Activated naive CD8-positive, alpha-beta T cell (primary cell): ENCODE measurements at regions not wholly inside any gene's neighbourhood (a gene's known extent, or its start where the extent isn't known, plus 50 kb on each side); places are given as distances from the start of the nearest gene placed in this dataset.
"Not testable (repeated sequence)": the region's sequence is repeated elsewhere in the genome, so short reads cannot be mapped to it uniquely, and the experiment has no call there.

Experiments used
- H3K27ac Mint-ChIP-seq: one replicate; pipeline ENCODE4 v1.8.0; 2021; ENCODE audit warnings: mixed read lengths
- H3K27me3 Mint-ChIP-seq: one replicate; pipeline ENCODE4 v1.8.0; 2021; ENCODE audit warnings: mixed read lengths
- H3K36me3 Mint-ChIP-seq: one replicate; pipeline ENCODE4 v1.8.0; 2021; ENCODE audit warnings: mixed read lengths
- H3K4me1 Mint-ChIP-seq: one replicate; pipeline ENCODE4 v1.8.0; 2021; ENCODE audit warnings: low read depth, mixed read lengths
- H3K4me3 Mint-ChIP-seq: one replicate; pipeline ENCODE4 v1.8.0; 2021; ENCODE audit warnings: mild to moderate bottlenecking, mixed read lengths
- H3K9me3 Mint-ChIP-seq: one replicate; pipeline ENCODE4 v1.8.0; 2021; ENCODE audit warnings: low read depth, mixed read lengths

DNA sequence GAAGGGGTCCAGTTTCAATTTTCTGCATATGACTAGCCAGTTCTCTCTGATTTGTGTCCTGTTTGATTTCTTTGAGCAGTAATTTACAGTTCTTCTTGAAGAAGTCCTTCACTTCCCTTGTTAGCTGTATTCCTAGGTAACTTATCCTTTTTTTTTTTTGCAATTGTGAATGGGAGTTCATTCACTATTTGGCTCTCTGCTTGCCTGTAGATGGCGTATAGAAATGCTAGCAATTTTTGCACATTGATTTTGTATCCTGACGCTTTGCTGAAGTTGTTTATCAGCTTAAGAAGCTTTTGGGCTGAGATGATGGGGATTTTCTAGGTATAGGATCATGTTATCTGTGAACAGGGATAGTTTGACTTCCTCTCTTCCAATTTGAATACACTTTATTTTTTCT, 77.6 kb upstream of the NID2 start:
- Mint-ChIP-seq H3K36me3 (no peaks in the 10 kb centered on the region), H3K4me3 (no peak overlapping the region), H3K9me3 (no peaks in the 10 kb centered on the region), H3K27ac (no peak overlapping the region), H3K4me1 (peaks cover 21% of the 10 kb centered on the region), H3K27me3 (no peaks in the 10 kb centered on the region)

DNA sequence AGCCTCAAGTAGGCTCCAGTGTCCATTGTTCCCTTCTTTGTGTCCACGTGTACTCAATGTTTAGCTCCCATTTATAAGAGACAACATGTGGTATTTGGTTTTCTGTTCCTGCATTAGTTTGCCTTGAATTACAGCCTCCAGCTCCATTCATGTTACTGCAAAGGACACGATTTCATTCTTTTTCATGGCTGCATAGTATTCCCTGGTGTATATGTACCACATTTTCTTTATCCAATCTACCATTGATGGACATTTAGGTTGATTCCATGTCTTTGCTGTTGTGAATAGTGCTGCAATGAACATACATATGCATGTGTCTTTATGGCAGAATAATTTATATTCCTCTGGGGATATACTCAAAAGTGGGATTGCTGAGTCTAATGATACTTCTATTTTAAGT, 75.2 kb upstream of the NID2 start:
- H3K27me3 Mint-ChIP-seq, H3K9me3 Mint-ChIP-seq, H3K27ac Mint-ChIP-seq: not testable (repeated sequence)

DNA sequence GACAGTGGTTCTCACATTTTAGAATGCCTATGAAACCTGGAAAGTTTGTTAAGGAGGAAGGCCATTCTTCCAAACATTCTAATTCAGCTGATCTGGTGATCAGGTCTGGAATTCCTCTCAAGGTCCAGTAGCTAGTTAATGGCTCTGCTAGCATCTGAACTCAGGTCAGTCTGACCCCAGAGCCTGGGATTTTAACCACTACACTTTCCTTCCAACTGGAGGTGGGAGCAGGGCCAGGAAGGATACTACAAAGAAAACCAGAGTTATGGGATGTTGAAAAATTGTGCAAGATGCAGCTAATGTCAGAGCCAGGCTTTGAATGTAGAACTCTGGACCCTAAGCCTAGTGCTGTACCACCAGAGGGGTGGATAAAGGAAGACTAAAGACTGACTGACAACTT, 73.6 kb upstream of the NID2 start:
- Mint-ChIP-seq H3K36me3 (no peaks in the 10 kb centered on the region), H3K27me3 (no peaks in the 10 kb centered on the region), H3K4me1 (no peaks in the 10 kb centered on the region), H3K9me3 (peaks cover 4% of the 10 kb centered on the region), H3K4me3 (no peak overlapping the region), H3K27ac (no peak overlapping the region)

More for the DNA sequence above, 75.2 kb upstream of the NID2 start:
- not testable (repeated sequence) for H3K36me3 Mint-ChIP-seq, H3K4me3 Mint-ChIP-seq
- H3K4me1 Mint-ChIP-seq = peaks cover 11% of the 10 kb centered on the region

DNA sequence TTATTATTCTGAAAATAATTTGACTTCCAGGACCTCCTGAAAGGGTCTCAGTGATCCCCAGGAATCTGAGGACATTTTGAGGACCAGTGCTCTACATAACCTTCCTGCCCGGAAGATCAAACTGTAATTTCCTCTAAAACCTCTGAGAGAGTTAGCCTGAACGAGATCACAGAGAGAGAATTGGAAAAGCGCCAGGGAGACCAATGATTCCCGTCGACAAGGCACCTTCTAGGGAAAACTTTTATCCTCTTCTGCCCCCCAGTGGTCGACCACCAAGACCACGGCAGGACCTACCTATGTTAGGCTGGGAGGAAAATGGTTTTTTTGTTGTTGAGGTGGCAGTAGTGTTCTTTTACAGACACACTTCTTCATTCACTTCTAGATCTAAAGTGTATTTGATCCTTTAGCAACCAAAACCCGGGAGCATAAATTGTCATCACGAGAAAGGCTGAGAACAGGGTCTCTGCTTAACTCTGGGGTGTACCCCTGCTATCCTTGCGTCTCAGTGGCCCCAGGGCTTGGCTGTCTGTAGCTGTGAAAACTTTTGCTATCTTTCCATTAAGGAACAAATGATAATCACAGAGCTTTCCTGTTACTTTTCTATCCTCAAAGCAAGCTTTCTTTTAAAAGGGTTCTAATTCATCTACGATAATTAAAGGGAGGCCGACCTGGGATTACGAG, 62.9 kb upstream of the NID2 start:
- Mint-ChIP-seq H3K4me3 (no peak overlapping the region), H3K4me1 (peaks cover 10% of the 10 kb centered on the region), H3K27me3 (no peaks in the 10 kb centered on the region), H3K9me3 (peaks cover 6% of the 10 kb centered on the region), H3K27ac (no peak overlapping the region), H3K36me3 (peaks cover 3% of the 10 kb centered on the region)

DNA sequence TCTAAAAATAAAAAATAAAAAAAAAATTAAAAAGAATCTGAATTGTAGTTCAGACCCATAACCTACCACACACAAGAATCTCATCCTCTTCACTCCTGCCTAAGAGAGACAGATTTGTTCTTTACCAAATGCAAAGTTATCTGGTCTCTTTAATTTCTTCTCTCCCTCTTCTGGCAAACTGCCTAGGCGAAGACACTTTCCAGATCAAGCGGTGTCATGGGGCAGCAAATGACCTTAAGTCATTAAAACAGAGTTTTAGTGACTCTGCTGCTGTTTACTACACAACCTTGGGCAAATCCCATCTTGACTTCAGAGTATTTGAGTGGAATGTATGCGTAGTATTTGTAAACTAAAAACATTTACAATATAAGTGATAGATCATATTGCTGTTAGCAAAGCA, 60.9 kb upstream of the NID2 start:
- Mint-ChIP-seq H3K9me3 (no peaks in the 10 kb centered on the region), H3K27ac (no peak overlapping the region), H3K36me3 (no peaks in the 10 kb centered on the region), H3K4me1 (peaks cover 26% of the 10 kb centered on the region), H3K4me3 (no peak overlapping the region), H3K27me3 (no peaks in the 10 kb centered on the region)

DNA sequence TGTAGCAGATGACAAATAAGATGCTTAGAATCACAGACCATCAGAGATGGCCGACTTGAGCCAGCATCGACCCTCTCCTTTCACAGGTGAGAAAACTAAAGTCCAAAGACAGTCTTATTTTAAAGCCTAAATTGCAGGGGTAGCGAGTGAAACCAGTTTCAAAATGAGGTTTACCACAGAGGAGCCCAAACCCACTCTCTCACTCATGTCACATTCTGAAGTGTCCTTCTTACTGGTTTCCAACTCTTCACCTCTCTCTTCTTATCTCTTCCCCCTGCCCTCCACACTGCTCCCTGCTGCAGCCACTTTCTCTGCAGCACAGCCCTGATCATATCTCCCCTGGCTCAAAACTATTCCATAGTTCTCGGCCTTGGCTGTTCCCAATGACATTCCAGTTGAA, 57.0 kb upstream of the NID2 start:
- Mint-ChIP-seq H3K27ac (no peak overlapping the region), H3K9me3 (no peaks in the 10 kb centered on the region), H3K27me3 (no peaks in the 10 kb centered on the region), H3K4me3 (no peak overlapping the region), H3K4me1 (peaks cover 16% of the 10 kb centered on the region), H3K36me3 (peaks cover 3% of the 10 kb centered on the region)

DNA sequence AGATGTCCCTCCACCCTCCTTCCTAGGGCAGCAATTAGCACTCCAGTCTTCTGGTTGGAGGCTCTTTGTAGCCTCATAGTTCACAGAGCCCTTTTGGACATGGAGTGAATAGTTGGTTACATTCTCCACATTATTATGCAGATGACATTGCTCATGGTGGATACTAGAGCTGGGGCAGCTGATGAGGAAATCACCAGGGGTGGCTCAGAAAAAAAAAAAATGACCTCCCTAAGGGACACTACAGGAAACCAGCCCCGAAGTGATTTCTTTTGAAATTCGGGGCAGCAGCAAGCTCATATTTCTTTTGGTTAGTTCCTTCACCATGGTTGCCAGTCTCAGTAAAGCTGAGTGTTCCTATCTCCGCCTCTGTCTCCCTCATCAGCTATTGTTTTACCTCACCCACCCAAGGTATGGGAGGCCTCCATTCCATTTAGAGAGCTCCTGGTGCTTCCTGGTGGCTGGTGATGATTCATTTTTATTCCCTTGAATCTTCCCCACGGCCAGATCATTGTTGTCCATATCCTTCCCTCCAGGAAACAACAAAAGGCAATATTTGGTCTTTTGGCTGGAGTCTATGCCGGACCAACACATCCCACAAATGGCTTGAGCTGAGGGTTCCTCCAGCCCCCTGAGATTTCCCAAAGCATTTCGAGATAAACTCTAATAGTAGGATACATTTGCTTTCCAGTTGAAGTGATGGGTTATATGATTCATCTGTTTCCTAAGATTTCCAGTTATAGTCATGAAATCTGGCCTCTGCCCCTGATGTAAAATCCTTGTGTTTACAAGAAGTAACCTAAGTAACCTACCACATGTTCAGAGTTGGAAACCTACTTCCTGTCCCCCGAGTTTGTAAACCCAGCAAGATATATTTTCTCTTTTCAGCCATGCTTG, 56.2 kb upstream of the NID2 start:
- Mint-ChIP-seq H3K9me3 (no peaks in the 10 kb centered on the region), H3K27ac (no peak overlapping the region), H3K27me3 (no peaks in the 10 kb centered on the region), H3K4me3 (no peak overlapping the region), H3K36me3 (peaks cover 3% of the 10 kb centered on the region), H3K4me1 (peaks cover 16% of the 10 kb centered on the region)

DNA sequence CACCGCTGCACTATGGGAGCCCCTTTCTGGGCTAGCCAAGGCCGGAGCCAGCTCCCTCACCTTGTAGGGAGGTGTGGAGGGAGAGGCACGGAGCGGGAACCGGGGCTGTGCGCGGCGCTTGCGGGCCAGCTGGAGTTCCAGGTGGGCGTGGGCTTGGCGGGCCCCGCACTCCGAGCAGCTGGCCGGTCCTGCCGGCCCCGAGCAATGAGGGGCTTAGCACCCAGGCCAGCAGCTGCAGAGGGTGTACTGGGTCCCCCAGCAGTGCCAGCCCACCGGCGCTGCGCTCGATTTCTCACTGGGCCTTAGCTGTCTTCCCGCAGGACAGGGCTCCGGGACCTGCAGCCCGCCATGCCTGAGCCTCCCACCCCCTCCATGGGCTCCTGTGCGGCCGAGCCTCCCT, 53.3 kb upstream of the NID2 start:
- H3K27ac Mint-ChIP-seq, H3K4me3 Mint-ChIP-seq, H3K9me3 Mint-ChIP-seq, H3K36me3 Mint-ChIP-seq, H3K27me3 Mint-ChIP-seq: not testable (repeated sequence)
- H3K4me1 Mint-ChIP-seq = peaks cover 16% of the 10 kb centered on the region

DNA sequence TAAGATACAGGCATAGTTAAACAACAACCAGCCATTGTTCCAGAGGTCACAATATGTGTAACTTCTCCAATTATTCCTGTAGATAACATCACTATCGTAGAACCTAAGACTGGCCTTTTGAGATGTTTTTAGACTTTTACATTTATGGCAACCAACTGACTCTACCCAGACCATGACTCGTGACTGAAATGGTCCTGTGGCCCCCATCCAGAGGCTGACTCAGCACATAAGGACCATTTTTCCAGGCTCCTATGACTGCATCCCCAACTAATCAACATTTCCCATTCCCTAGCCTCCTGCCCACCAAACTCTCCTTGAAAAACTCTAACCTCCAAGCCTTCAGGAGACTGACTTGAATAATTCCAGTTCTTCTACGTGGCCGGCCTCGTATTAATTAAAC, 52.6 kb upstream of the NID2 start:
- Mint-ChIP-seq H3K4me3 (no peak overlapping the region), H3K36me3 (peaks cover 3% of the 10 kb centered on the region), H3K9me3 (no peaks in the 10 kb centered on the region), H3K4me1 (peaks cover 15% of the 10 kb centered on the region), H3K27me3 (no peaks in the 10 kb centered on the region), H3K27ac (no peak overlapping the region)

DNA sequence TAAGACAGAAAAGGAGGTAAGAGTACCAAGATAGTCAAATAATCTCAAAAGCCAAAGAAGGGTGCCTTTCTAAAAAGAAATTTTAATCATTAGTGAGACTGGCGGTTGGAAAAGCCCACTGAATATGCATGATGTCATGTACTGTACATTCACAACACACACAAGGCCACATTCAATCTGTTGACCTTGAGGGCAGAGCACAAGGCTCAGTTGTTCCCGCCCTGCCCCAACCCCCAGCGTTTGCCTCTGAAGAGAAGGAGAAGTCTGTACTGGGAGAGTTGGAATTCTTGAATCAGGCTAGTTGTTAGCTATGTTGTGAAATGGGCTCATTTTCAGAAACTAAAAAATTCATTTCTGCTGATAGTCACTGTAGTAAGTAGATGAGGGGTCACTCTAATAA, 50.2 kb upstream of the NID2 start:
- Mint-ChIP-seq H3K4me1 (no peaks in the 10 kb centered on the region), H3K36me3 (peaks cover 3% of the 10 kb centered on the region), H3K4me3 (no peak overlapping the region), H3K27ac (no peak overlapping the region), H3K9me3 (no peaks in the 10 kb centered on the region), H3K27me3 (no peaks in the 10 kb centered on the region)
